T-helper 9 cell (primary cell): ENCODE measurements at regions not wholly inside any gene's neighbourhood (a gene's known extent, or its start where the extent isn't known, plus 50 kb on each side); places are given as distances from the start of the nearest gene placed in this dataset.

ENCODE experiments used
- DNase-seq: peaks from one replicate; pipeline ENCODE4 v3.0.0-alpha.2; 2020

- no peak for DNase-seq
Measured at GRCh38 chr4:124591637-124592036, 120.9 kb downstream of the ANKRD50 start.

- no peak for DNase-seq
Measured at GRCh38 chr4:124593494-124593893, 119.0 kb downstream of the ANKRD50 start.

- DNase-seq: no peak
Measured at GRCh38 chr4:124594945-124595344, 117.6 kb downstream of the ANKRD50 start.

- no peak for DNase-seq
Measured at GRCh38 chr4:124596816-124597215, 115.7 kb downstream of the ANKRD50 start.

- no peak for DNase-seq
Measured at GRCh38 chr4:124610211-124610610, 102.3 kb downstream of the ANKRD50 start.
